Hepatocyte (in vitro differentiated cells): ENCODE measurements at regions not wholly inside any gene's neighbourhood (a gene's known extent, or its start where the extent isn't known, plus 50 kb on each side); places are given as distances from the start of the nearest gene placed in this dataset.

Source experiments
- EZH2phosphoT487 ChIP-seq: fragments of 200-600 bp; sonication (generic); IDR thresholded peaks from one replicate; pipeline ENCODE4 v1.6.1; 2018; ENCODE audit warnings: antibody characterized with exemption, mild to moderate bottlenecking, low read depth, moderate library complexity; ENCODE audit not compliant: unreplicated experiment, severe bottlenecking
- TF ChIP-seq, protein P1 (sequence below): fragments of 200-600 bp; sonication (generic); IDR thresholded peaks from 2 replicates; pipeline ENCODE4 v1.5.1; 2016; ENCODE audit warnings: antibody characterized with exemption, mild to moderate bottlenecking; ENCODE audit not compliant: poor library complexity

DNA sequence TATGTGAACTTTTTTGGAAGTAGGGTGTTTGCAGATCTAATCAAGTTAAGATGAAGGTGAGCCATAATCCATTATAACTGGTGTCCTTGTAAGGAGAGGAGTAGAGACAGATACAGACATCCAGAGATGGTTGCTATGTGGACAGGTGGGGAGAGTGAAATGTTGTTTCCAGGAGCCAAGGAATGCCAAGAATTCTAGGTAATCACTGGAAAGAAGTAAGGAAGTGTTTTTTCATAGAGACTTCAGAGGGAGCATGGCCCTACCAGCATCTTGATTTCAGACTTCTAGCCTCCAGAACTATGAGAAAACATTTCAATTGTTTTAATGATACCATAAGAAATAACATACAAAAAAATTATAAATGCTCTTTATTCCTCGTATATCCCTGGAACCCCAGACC is 320.5 kb upstream of the ANO3 start:
- TF ChIP-seq, protein P1, sequence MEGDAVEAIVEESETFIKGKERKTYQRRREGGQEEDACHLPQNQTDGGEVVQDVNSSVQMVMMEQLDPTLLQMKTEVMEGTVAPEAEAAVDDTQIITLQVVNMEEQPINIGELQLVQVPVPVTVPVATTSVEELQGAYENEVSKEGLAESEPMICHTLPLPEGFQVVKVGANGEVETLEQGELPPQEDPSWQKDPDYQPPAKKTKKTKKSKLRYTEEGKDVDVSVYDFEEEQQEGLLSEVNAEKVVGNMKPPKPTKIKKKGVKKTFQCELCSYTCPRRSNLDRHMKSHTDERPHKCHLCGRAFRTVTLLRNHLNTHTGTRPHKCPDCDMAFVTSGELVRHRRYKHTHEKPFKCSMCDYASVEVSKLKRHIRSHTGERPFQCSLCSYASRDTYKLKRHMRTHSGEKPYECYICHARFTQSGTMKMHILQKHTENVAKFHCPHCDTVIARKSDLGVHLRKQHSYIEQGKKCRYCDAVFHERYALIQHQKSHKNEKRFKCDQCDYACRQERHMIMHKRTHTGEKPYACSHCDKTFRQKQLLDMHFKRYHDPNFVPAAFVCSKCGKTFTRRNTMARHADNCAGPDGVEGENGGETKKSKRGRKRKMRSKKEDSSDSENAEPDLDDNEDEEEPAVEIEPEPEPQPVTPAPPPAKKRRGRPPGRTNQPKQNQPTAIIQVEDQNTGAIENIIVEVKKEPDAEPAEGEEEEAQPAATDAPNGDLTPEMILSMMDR = no peak
- no peak for TF ChIP-seq EZH2phosphoT487
